Ureter (tissue), 1 donor: ENCODE measurements at regions not wholly inside any gene's neighbourhood (a gene's known extent, or its start where the extent isn't known, plus 50 kb on each side); places are given as distances from the start of the nearest gene placed in this dataset.

ENCODE experiments used
- DNase-seq: peaks from one replicate; pipeline ENCODE4 v3.0.0-alpha.2; 2020; ENCODE audit warnings: low spot score
- donor health status: DM: yes; HTN: yes; CAD: no.

GRCh38 chr3:9301091-9301490 lies 51.6 kb upstream of the SRGAP3 start:
- no peak for DNase-seq

- DNase-seq: no peak
Observed at GRCh38 chr3:9301798-9302197, 52.4 kb upstream of the SRGAP3 start.

GRCh38 chr3:9302425-9303181 lies 53.2 kb upstream of the SRGAP3 start:
- peak; percentile 87 for DNase-seq

GRCh38 chr3:9308298-9308990 lies 54.4 kb upstream of the THUMPD3 start:
- no peak for DNase-seq

- no peak for DNase-seq
Observed at GRCh38 chr3:9310043-9310442, 52.8 kb upstream of the THUMPD3 start.

- no peak for DNase-seq
Observed at GRCh38 chr3:9311228-9311627, 51.6 kb upstream of the THUMPD3 start.
